GM18511 (cell line): ENCODE measurements at regions not wholly inside any gene's neighbourhood (a gene's known extent, or its start where the extent isn't known, plus 50 kb on each side); places are given as distances from the start of the nearest gene placed in this dataset.
"Not testable (repeated sequence)": the region's sequence is repeated elsewhere in the genome, so short reads cannot be mapped to it uniquely, and the experiment has no call there.

Experiments used
- ATAC-seq: cut with Tn5 transposase; IDR thresholded peaks from one replicate; pipeline ENCODE4 v1.9.1; 2021; ENCODE audit warnings: mild to moderate bottlenecking, moderate library complexity; ENCODE audit not compliant: unreplicated experiment

GRCh38 chr12:58677833-58678232 is 242.5 kb downstream of the LRIG3 start:
- ATAC-seq: not testable (repeated sequence)

GRCh38 chr12:58678753-58679152 is 241.6 kb downstream of the LRIG3 start:
- no peak for ATAC-seq

GRCh38 chr12:58681730-58682129 is 238.6 kb downstream of the LRIG3 start:
- ATAC-seq: no peak

- ATAC-seq: no peak
Measured at GRCh38 chr12:58695263-58695662, 225.0 kb downstream of the LRIG3 start.

GRCh38 chr12:58701536-58701935 is 218.8 kb downstream of the LRIG3 start:
- ATAC-seq: no peak

GRCh38 chr12:58703866-58704265 is 216.4 kb downstream of the LRIG3 start:
- no peak for ATAC-seq

- not testable (repeated sequence) for ATAC-seq
Measured at GRCh38 chr12:58704770-58705169, 215.5 kb downstream of the LRIG3 start.

GRCh38 chr12:58710901-58711300 is 209.4 kb downstream of the LRIG3 start:
- ATAC-seq: no peak

GRCh38 chr12:58711974-58712373 is 208.3 kb downstream of the LRIG3 start:
- no peak for ATAC-seq

GRCh38 chr12:58712976-58713375 is 207.3 kb downstream of the LRIG3 start:
- ATAC-seq: no peak

- ATAC-seq: no peak
Measured at GRCh38 chr12:58719161-58719560, 201.1 kb downstream of the LRIG3 start.

- ATAC-seq: no peak
Measured at GRCh38 chr12:58720421-58720820, 199.9 kb downstream of the LRIG3 start.

GRCh38 chr12:58725400-58726105 is 194.8 kb downstream of the LRIG3 start:
- ATAC-seq: no peak

GRCh38 chr12:58727521-58727920 is 192.8 kb downstream of the LRIG3 start:
- no peak for ATAC-seq

GRCh38 chr12:58728397-58728796 is 191.9 kb downstream of the LRIG3 start:
- ATAC-seq: no peak

- no peak for ATAC-seq
Measured at GRCh38 chr12:58731096-58731495, 189.2 kb downstream of the LRIG3 start.

GRCh38 chr12:58732894-58733293 is 187.4 kb downstream of the LRIG3 start:
- no peak for ATAC-seq

GRCh38 chr12:58741226-58741625 is 179.1 kb downstream of the LRIG3 start:
- ATAC-seq: no peak

GRCh38 chr12:58745348-58746125 is 174.8 kb downstream of the LRIG3 start:
- ATAC-seq: no peak

- no peak for ATAC-seq
Measured at GRCh38 chr12:58747533-58747932, 172.8 kb downstream of the LRIG3 start.

- ATAC-seq: no peak
Measured at GRCh38 chr12:58750484-58750883, 169.8 kb downstream of the LRIG3 start.

- ATAC-seq: no peak
Measured at GRCh38 chr12:58757422-58757821, 162.9 kb downstream of the LRIG3 start.
